CD14-positive monocyte (primary cell): ENCODE measurements at regions not wholly inside any gene's neighbourhood (a gene's known extent, or its start where the extent isn't known, plus 50 kb on each side); places are given as distances from the start of the nearest gene placed in this dataset.

Experiments used
- DNase-seq, 3 donors: peaks; one replicate each; pipeline ENCODE4 v3.0.0-alpha.2; 2011 to 2022
- H2AFZ ChIP-seq: 2 replicates; pipeline ENCODE4 v1.6.0; 2012; ENCODE audit warnings: mild to moderate bottlenecking, low read depth, low read length, inconsistent platforms; ENCODE audit not compliant: insufficient read depth, poor library complexity, severe bottlenecking
- H3K27ac ChIP-seq, 2 donors: 1 replicate in 1 of 2; 2 replicates in 1 of 2; pipeline ENCODE4 v1.5.1; 2012 to 2013; ENCODE audit warnings: low read length in 2 of 2, control low read depth in 1 of 2, inconsistent platforms in 1 of 2, low read depth in 1 of 2, mild to moderate bottlenecking in 1 of 2
- H3K27me3 ChIP-seq, 2 donors: one replicate each; pipeline versions ENCODE4 v1.6.0 to v1.6.1; 2011 to 2013; ENCODE audit warnings: low read length in 2 of 2; ENCODE audit not compliant: control insufficient read depth in 2 of 2, insufficient read depth in 2 of 2
- H3K36me3 ChIP-seq, 2 donors: replicated peaks in 1 of 2; 1 replicate in 1 of 2; 2 replicates in 1 of 2; pipeline versions ENCODE4 v1.5.1 to v1.6.1; 2012 to 2013; ENCODE audit warnings: low read length in 2 of 2, control low read depth in 1 of 2, inconsistent platforms in 1 of 2, mild to moderate bottlenecking in 1 of 2; ENCODE audit not compliant: insufficient read depth in 2 of 2, control insufficient read depth in 1 of 2
- H3K4me1 ChIP-seq, 2 donors: 1 replicate in 1 of 2; 2 replicates in 1 of 2; pipeline versions ENCODE4 v1.5.1 to v1.6.1; 2012 to 2013; ENCODE audit warnings: low read length in 2 of 2, control low read depth in 1 of 2, inconsistent platforms in 1 of 2, mild to moderate bottlenecking in 1 of 2, moderate library complexity in 1 of 2; ENCODE audit not compliant: insufficient read depth in 2 of 2, control insufficient read depth in 1 of 2
- H3K4me2 ChIP-seq: replicated peaks from 2 replicates; pipeline ENCODE3; 2012; ENCODE audit warnings: low read length, moderate library complexity, mild to moderate bottlenecking; ENCODE audit not compliant: poor library complexity, severe bottlenecking; ENCODE audit errors: extremely low read depth
- H3K4me3 ChIP-seq, 3 experiments: fragments of 200-600 bp in 1 of 3; sonication (generic) in 1 of 3; replicated peaks in 1 of 3; 1 replicate in 2 of 3; 2 replicates in 1 of 3; pipeline ENCODE4 v1.5.1; 2011 to 2013; ENCODE audit warnings: low read length in 3 of 3, mild to moderate bottlenecking in 3 of 3, control low read depth in 2 of 3, low read depth in 2 of 3, inconsistent platforms in 1 of 3, moderate library complexity in 1 of 3
- H3K79me2 ChIP-seq: 2 replicates; pipeline ENCODE4 v1.6.0; 2012; ENCODE audit warnings: mild to moderate bottlenecking, control low read depth, inconsistent platforms, low read length, moderate library complexity; ENCODE audit not compliant: insufficient read depth
- H3K9ac ChIP-seq: 2 replicates; pipeline ENCODE4 v1.6.0; 2017; ENCODE audit warnings: low read length, mild to moderate bottlenecking; ENCODE audit not compliant: insufficient read depth, poor library complexity, severe bottlenecking
- H3K9me3 ChIP-seq, 2 donors: replicated peaks in 1 of 2; 1 replicate in 1 of 2; 2 replicates in 1 of 2; pipeline versions ENCODE4 v1.5.1 to v1.6.1; 2012 to 2013; ENCODE audit warnings: low read length in 2 of 2, control low read depth in 1 of 2; ENCODE audit not compliant: control insufficient read depth in 1 of 2, insufficient read depth in 1 of 2
- H4K20me1 ChIP-seq: 2 replicates; pipeline ENCODE4 v1.6.0; 2012; ENCODE audit warnings: mild to moderate bottlenecking, low read length, control low read depth, moderate library complexity; ENCODE audit not compliant: insufficient read depth
- H3K27ac Mint-ChIP-seq, 7 donors: one replicate each; pipeline ENCODE4 v1.8.0; 2020; ENCODE audit warnings: mild to moderate bottlenecking in 7 of 7, mixed read lengths in 7 of 7, moderate library complexity in 6 of 7, inconsistent platforms in 2 of 7
- H3K27me3 Mint-ChIP-seq, 3 donors: one replicate each; pipeline ENCODE4 v1.8.0; 2021 to 2022; ENCODE audit warnings: low read depth in 3 of 3, mild to moderate bottlenecking in 3 of 3, mixed read lengths in 3 of 3, moderate library complexity in 3 of 3, inconsistent platforms in 1 of 3
- H3K36me3 Mint-ChIP-seq, 2 donors: one replicate each; pipeline ENCODE4 v1.8.0; 2020; ENCODE audit warnings: mixed read lengths in 2 of 2, inconsistent platforms in 1 of 2, mild to moderate bottlenecking in 1 of 2
- H3K4me1 Mint-ChIP-seq: one replicate; pipeline ENCODE4 v1.8.0; 2020; ENCODE audit warnings: mild to moderate bottlenecking, mixed read lengths
- H3K4me3 Mint-ChIP-seq, 2 donors: one replicate each; pipeline ENCODE4 v1.8.0; 2020; ENCODE audit warnings: mild to moderate bottlenecking in 2 of 2, mixed read lengths in 2 of 2, moderate library complexity in 1 of 2
- H3K9me3 Mint-ChIP-seq, 7 donors: one replicate each; pipeline ENCODE4 v1.8.0; 2020 to 2022; ENCODE audit warnings: mixed read lengths in 7 of 7, mild to moderate bottlenecking in 6 of 7, moderate library complexity in 6 of 7, inconsistent platforms in 2 of 7
- CTCF ChIP-seq: fragments of 200-600 bp; IDR thresholded peaks from one replicate; pipeline ENCODE4 v1.8.0; 2022; ENCODE audit warnings: antibody characterized with exemption, mild to moderate bottlenecking
- WGBS: methylation state at CpG from one replicate; pipeline ENCODE4 v1.1.5; 2013; ENCODE audit warnings: missing lambda C conversion rate; ENCODE audit not compliant: insufficient coverage; 5-methylcytosine and 5-hydroxymethylcytosine counted together
- intact Hi-C, 2 donors: fragments of 100-400 bp; cut with micrococcal nuclease; formaldehyde crosslinking; loops; one replicate each; pipeline versions ENCODE4 v1.15.0 to v1.15.1; 2023

DNA sequence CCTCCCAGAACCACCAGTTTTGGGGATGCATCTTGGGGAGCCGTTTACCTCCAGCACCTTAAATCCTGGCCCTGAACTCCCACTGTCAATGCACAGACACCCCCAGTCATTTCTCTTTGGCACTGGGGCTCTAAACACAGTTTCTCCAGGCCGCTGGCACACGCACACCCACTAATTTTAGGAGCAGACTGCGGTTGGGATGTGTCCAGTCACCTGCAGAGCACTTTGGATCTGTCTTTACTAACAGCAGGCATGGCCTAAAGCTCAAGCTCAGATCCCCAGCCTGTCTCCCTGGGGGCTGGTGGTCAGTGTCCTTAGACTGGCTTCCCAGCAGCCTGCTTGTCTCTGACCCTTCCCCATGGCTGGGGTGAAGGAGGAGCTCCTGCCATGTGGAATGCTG, 49.9 kb downstream of the SYNE3 start:
- intact Hi-C loops, result no loop called here
- no peaks in the 10 kb centered on the region for H3K27me3 Mint-ChIP-seq
- H3K79me2 ChIP-seq, result peaks cover 33% of the 10 kb centered on the region
- no peaks in the 10 kb centered on the region for H3K9me3 Mint-ChIP-seq
- H2AFZ ChIP-seq, result no peak overlapping the region
- H3K27me3 ChIP-seq, result no peaks in the 10 kb centered on the region
- peaks cover 2% of the 10 kb centered on the region for H3K4me1 Mint-ChIP-seq
- peaks cover 82 to 95% of the 10 kb centered on the region in 2 donors for H3K36me3 Mint-ChIP-seq
- H3K36me3 ChIP-seq, result peaks cover 89 to 99% of the 10 kb centered on the region in 2 donors
- H3K27ac ChIP-seq, result peak overlapping the region in 1 of 2 donors; percentile 2
- H3K4me3 ChIP-seq, result no peak overlapping the region
- H3K4me3 Mint-ChIP-seq, result no peak overlapping the region
- TF ChIP-seq CTCF, result no peak
- H3K4me2 ChIP-seq, result no peak overlapping the region
- H3K9me3 ChIP-seq, result no peaks in the 10 kb centered on the region
- H3K9ac ChIP-seq, result no peak overlapping the region
- 87% methylated on average over 4 of the region's 4 CpGs for WGBS
- DNase-seq, result no peak
- no peaks in the 10 kb centered on the region for H3K4me1 ChIP-seq
- H4K20me1 ChIP-seq, result peaks cover 94% of the 10 kb centered on the region
- peak overlapping the region in 2 of 7 donors; percentile 1 to 35 for H3K27ac Mint-ChIP-seq

DNA sequence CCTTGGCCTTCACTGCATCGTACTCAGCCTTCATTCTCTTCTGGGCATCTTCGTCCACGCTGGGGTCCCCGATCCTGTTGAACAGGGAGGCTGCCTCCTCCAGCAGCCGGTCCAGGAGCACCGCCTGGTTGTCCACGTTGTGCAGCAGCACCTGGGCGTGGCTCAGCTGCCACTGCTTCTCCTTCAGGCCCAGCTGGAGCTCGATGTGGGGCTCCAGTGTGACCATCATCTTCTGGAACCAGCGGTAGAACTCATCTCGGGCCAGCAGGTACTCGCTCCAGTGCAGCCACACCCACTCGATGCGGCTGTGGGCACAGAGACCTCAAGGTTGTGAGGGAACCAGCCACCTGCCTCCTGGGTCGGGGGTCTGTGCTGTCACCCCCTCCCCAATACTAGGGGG, 50.5 kb downstream of the SYNE3 start:
- Histone ChIP-seq H3K4me2 (no peak overlapping the region), H3K4me3 (no peak overlapping the region), H3K27ac (peak overlapping the region in 1 of 2 donors; percentile 2), H3K79me2 (peaks cover 33% of the 10 kb centered on the region), H2AFZ (no peak overlapping the region), H3K27me3 (no peaks in the 10 kb centered on the region), H3K9me3 (no peaks in the 10 kb centered on the region), H4K20me1 (peaks cover 94% of the 10 kb centered on the region), H3K9ac (no peak overlapping the region), H3K36me3 (peaks cover 90 to 99% of the 10 kb centered on the region in 2 donors), H3K4me1 (no peaks in the 10 kb centered on the region)
- Mint-ChIP-seq H3K4me3 (no peak overlapping the region), H3K27me3 (no peaks in the 10 kb centered on the region), H3K4me1 (peaks cover 2% of the 10 kb centered on the region), H3K9me3 (no peaks in the 10 kb centered on the region), H3K36me3 (peaks cover 82 to 95% of the 10 kb centered on the region in 2 donors), H3K27ac (peak overlapping the region in 1 of 7 donors; percentile 67)
- no peak for TF ChIP-seq CTCF
- 96% methylated on average over 9 of the region's 15 CpGs for WGBS
- intact Hi-C loops, result no loop called here
- DNase-seq, result no peak
